ENCODE measurements at regions not wholly inside any gene's neighbourhood (a gene's known extent, or its start where the extent isn't known, plus 50 kb on each side); places are given as distances from the start of the nearest gene placed in this dataset.
A peak's percentile ranks its signal among the peaks of the same experiment; 100 is the strongest.

- DNase-seq (ENCODE audit: low read depth): no peak
- H3K4me3 ChIP-seq (ENCODE audit: low read depth, low read length): no peak overlapping the region
Measured at GRCh38 chr1:191889623-191890003, 268.6 kb upstream of the RGS18 start.

GRCh38 chr1:191890433-191891088 is 267.7 kb upstream of the RGS18 start:
- H3K4me3 ChIP-seq (ENCODE audit: low read depth, low read length): no peak overlapping the region
- no peak for DNase-seq (ENCODE audit: low read depth)

DNA sequence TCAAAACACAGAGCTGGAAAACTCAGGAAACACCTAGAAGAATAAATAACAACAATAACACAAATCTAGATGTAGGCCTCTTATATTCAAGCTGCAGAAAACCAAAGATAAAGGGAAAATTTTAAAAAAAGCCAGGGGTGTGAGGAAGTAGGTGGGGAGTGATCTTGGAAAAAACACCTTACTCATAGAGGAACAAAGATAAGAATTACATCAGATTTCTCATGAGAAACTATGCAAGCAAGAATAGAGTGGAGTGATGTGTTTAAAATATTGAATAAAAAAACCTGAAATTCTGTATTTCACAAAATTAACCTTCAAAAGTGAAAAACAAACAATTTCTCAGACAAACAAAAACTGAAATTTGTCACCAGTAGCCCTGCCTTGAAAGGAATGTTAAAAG is 265.5 kb upstream of the RGS18 start:
- DNase-seq (ENCODE audit: low read depth): no peak
- no peak overlapping the region for H3K4me3 ChIP-seq (ENCODE audit: low read depth, low read length)

DNA sequence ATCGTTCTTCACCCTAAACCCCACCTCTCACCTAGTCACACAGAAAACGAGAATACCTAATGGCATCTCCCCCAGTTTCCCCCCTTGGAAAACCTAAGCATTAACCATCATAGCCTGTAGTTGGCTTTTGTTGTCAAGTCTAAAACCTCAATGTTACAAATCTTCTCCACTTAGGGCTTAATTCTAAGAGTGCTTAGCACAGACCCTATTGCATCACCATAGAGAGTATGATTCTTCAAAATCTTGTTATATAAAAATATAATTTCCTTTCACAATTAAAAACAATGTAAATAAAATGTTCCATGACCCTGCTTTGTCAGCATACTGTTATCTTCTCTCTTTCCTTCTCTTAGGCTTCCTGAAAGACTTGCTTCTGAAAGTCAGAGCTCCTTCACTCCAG is 263.2 kb upstream of the RGS18 start:
- no peak for DNase-seq (ENCODE audit: low read depth)
- no peak overlapping the region for H3K4me3 ChIP-seq (ENCODE audit: low read depth, low read length)

DNA sequence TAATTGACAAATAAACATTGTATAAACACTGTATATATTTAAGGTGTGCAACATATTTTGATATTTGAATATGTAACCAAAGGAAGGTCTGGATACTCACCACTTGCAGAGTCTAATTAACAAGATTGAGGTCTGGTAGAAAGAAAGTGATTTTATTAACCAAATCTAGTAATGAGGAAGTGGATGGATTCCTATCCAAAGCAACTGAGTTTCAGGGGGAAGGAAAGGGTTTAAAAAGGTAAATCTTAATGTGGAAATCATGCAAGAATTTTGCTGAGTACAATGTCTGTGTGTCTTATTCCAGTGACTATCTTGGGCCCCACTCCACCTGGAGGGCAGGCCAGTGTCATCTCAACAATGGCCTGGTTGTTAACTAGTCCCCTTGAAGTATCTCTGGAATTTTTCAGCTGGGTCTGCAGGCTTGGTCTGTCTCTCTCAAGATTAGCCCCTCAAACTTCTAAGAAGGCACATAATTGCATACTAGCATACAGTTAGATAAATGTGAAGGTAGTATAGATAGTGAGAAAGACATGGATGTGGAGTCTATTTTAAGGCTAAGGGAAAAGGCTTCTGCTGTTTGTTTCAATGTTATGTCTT is 262.7 kb upstream of the RGS18 start:
- no peak overlapping the region for H3K4me3 ChIP-seq (ENCODE audit: low read depth, low read length)
- no peak for DNase-seq (ENCODE audit: low read depth)

- no peak for DNase-seq (ENCODE audit: low read depth)
- no peak overlapping the region for H3K4me3 ChIP-seq (ENCODE audit: low read depth, low read length)
Measured at GRCh38 chr1:191897134-191897533, 261.1 kb upstream of the RGS18 start.

- no peak overlapping the region for H3K4me3 ChIP-seq (ENCODE audit: low read depth, low read length)
- no peak for DNase-seq (ENCODE audit: low read depth)
Measured at GRCh38 chr1:191901651-191902050, 256.6 kb upstream of the RGS18 start.

GRCh38 chr1:191904991-191905390 is 253.3 kb upstream of the RGS18 start:
- DNase-seq (ENCODE audit: low read depth): no peak
- no peak overlapping the region for H3K4me3 ChIP-seq (ENCODE audit: low read depth, low read length)

DNA sequence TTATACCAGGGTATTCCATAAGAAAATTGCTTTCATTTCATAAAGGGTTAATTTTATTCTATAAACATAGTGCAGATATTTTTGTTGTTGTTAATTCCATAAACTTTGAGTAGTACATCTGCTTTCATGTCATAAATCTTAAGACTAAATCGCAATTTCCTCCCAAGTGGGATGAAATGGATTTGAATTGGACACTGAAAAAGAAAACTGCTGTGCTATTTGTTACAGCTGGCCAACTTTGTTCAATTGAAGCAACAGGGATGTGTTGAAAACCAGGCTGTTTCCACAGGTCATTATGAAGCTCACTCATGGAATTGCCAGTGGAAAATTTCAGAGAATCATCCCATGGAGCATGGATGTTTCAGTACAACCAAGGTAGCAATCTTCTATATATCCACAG is 252.5 kb upstream of the RGS18 start:
- DNase-seq (ENCODE audit: low read depth): no peak
- no peak overlapping the region for H3K4me3 ChIP-seq (ENCODE audit: low read depth, low read length)

DNA sequence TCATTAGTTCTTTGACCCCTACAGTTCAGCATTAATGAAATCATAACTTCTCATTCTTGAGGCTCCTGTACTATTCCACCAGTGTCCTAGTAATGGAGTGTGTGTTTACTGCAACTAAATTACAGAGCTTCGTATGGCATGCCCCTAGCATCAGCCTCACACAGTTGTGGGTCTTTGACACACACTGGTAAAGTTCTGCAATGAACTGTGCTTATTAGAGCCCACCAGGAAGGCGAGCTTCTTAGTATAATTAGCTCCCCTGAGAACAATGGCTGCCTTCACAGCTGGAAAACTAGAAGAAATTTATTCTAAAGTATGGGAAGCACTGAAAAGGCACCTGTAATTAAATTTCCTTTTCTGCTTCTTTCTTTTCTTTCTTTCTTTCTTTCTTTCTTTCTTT is 251.1 kb upstream of the RGS18 start:
- no peak overlapping the region for H3K4me3 ChIP-seq (ENCODE audit: low read depth, low read length)
- no peak for DNase-seq (ENCODE audit: low read depth)

- H3K4me3 ChIP-seq (ENCODE audit: low read depth, low read length): no peak overlapping the region
- no peak for DNase-seq (ENCODE audit: low read depth)
Measured at GRCh38 chr1:191910245-191910644, 248.0 kb upstream of the RGS18 start.

GRCh38 chr1:191912517-191912916 is 245.7 kb upstream of the RGS18 start:
- no peak for DNase-seq (ENCODE audit: low read depth)
- no peak overlapping the region for H3K4me3 ChIP-seq (ENCODE audit: low read depth, low read length)

- DNase-seq (ENCODE audit: low read depth): no peak
- H3K4me3 ChIP-seq (ENCODE audit: low read depth, low read length): no peak overlapping the region
Measured at GRCh38 chr1:191913260-191913977, 244.8 kb upstream of the RGS18 start.

GRCh38 chr1:191929383-191929782 is 228.9 kb upstream of the RGS18 start:
- H3K4me3 ChIP-seq (ENCODE audit: low read depth, low read length): no peak overlapping the region
- DNase-seq (ENCODE audit: low read depth): no peak

DNA sequence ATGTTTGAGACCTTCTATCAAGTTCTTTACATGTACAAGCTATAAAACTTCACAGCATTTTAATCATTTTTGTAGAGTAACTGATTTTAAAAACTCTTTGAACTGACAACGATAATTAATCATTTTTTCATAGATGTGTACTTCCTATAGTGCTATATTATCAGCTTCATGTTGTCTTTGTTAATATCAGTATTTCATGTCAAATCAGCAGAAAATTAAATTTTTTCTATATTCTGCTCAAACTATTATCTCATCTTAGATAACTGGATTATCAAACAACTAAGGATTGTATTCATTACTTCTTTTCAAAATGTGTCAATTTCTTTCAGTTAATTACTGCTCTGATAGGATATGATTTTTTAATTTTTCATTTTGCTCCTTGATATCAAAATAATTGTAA is 214.6 kb upstream of the RGS18 start:
- H3K4me3 ChIP-seq (ENCODE audit: low read depth, low read length): no peak overlapping the region
- DNase-seq (ENCODE audit: low read depth): no peak

DNA sequence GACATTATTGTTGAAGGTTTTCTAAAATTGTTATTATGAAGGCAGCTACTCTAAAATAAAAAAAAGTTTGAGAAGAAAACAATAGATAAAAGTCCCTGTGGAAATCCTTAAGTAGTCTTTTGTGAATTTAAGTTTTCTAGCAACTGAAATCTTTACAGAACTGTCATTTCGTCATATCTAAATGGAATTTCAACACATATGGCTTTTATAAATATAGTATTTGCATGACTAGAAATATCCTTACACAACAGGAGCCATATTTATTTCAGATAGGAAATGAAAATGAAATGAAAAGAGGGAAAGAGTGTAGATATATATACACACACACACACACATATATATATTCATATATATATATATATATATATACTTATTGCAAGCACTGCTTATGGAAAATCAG is 204.7 kb upstream of the RGS18 start:
- no peak for DNase-seq (ENCODE audit: low read depth)
- no peak overlapping the region for H3K4me3 ChIP-seq (ENCODE audit: low read depth, low read length)

GRCh38 chr1:191959856-191960255 is 198.4 kb upstream of the RGS18 start:
- no peak for DNase-seq (ENCODE audit: low read depth)
- no peak overlapping the region for H3K4me3 ChIP-seq (ENCODE audit: low read depth, low read length)

DNA sequence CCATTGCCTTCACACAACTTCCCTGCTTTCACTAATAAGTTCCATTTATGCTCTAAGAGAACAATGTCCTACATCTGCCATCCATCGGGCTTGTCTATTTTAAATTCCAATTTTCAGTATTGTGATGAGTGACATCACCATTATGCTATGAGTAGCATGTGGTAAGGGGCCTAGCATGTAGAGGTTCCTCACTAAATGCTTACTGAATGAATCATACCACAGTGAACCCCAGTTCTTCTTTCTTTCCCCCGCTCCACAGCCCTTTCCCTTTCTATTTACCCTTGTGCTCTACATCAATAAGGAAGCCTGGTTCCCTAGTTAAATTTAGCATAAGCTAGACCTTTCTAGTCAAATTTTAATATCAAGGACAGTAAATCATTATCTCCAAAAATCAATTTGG is 195.0 kb upstream of the RGS18 start:
- peak; percentile 4 for DNase-seq (ENCODE audit: low read depth)
- H3K4me3 ChIP-seq (ENCODE audit: low read depth, low read length): no peak overlapping the region

DNA sequence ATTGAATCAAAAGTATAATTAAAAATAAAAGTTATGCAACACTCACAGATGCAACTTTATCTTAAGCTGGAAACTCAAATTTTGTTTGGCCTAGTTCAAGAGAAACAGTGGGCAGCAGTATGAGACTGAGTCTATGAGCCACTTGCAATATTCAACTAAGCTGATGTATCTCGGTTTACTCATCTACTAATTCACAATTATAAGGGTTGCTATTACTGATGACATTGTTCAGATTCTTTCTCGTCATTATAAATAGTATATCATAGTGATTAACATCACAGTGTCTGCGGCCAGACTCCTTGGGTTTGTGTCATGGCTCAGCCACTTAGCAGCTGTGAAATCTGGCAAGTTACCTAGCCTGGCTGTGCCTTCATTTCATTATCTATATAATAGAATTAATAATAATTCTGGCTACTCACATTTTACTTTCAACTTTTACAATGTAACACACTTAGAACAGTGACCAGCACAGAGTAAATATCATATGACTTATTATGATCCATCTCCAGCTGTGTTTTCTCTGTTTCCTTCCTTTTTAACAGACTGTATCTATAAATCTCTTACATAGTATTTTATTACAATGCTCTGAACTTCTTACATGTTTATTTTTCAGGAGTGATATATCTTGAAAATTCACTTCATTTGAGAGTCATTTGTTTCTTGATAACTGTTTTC is 194.3 kb upstream of the RGS18 start:
- H3K4me3 ChIP-seq (ENCODE audit: low read depth, low read length): no peak overlapping the region
- peak; percentile 9 for DNase-seq (ENCODE audit: low read depth)

DNA sequence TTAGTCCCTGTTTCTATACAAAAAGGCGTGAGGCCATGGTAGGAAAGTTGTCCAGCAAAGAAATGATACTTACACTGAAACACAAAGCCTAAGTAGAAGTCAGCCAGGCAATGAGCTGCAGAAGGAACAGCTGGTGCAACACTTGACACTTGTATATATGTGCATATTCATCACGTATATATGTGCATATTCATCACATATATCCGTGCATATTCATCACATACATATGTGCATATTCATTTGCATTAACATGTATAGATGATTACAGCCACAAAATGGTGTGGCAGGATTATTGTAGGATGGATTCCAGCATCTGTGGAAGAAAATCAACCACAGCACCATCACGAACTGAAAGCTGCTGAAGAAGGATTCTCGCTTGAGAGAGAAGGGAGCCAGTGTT is 189.0 kb upstream of the RGS18 start:
- H3K4me3 ChIP-seq (ENCODE audit: low read depth, low read length): no peak overlapping the region
- no peak for DNase-seq (ENCODE audit: low read depth)

- no peak overlapping the region for H3K4me3 ChIP-seq (ENCODE audit: low read depth, low read length)
- no peak for DNase-seq (ENCODE audit: low read depth)
Measured at GRCh38 chr1:191970116-191970515, 188.1 kb upstream of the RGS18 start.

Data from skeletal muscle cell (primary cell).